Thymus (tissue), 11 donors: ENCODE measurements at regions not wholly inside any gene's neighbourhood (a gene's known extent, or its start where the extent isn't known, plus 50 kb on each side); places are given as distances from the start of the nearest gene placed in this dataset.
"Not testable (repeated sequence)": the region's sequence is repeated elsewhere in the genome, so short reads cannot be mapped to it uniquely, and the experiment has no call there.

ENCODE experiments used
- DNase-seq, 9 donors: peaks; one replicate each; pipeline ENCODE4 v3.0.0-alpha.2; 2013; ENCODE audit warnings: low spot score in 9 of 9, low read depth in 6 of 9, missing footprints in 1 of 9
- H3K27ac ChIP-seq, 2 donors: one replicate each; pipeline ENCODE4 v1.5.1; 2013; ENCODE audit warnings: control low read depth in 1 of 2, low read depth in 1 of 2, low read length in 1 of 2, mild to moderate bottlenecking in 1 of 2, moderate library complexity in 1 of 2
- H3K27me3 ChIP-seq, 2 donors: one replicate each; pipeline ENCODE4 v1.5.1; 2013; ENCODE audit warnings: low read length in 1 of 2; ENCODE audit not compliant: control insufficient read depth in 2 of 2, insufficient read depth in 1 of 2
- H3K36me3 ChIP-seq, 2 donors: one replicate each; pipeline ENCODE4 v1.5.1; 2013; ENCODE audit warnings: low read length in 1 of 2, mild to moderate bottlenecking in 1 of 2, moderate library complexity in 1 of 2; ENCODE audit not compliant: control insufficient read depth in 2 of 2, insufficient read depth in 2 of 2
- H3K4me1 ChIP-seq, 2 donors: one replicate each; pipeline ENCODE4 v1.5.1; 2013; ENCODE audit warnings: low read length in 2 of 2; ENCODE audit not compliant: control insufficient read depth in 2 of 2, insufficient read depth in 2 of 2
- H3K4me3 ChIP-seq, 2 donors: one replicate each; pipeline ENCODE4 v1.5.1; 2013; ENCODE audit warnings: low read length in 2 of 2, control low read depth in 1 of 2, mild to moderate bottlenecking in 1 of 2
- H3K9me3 ChIP-seq, 2 donors: one replicate each; pipeline ENCODE4 v1.5.1; 2013; ENCODE audit warnings: low read length in 1 of 2, mild to moderate bottlenecking in 1 of 2; ENCODE audit not compliant: control insufficient read depth in 2 of 2, insufficient read depth in 1 of 2
- WGBS: extraction: QIAGEN DNeasy Blood & Tissue Kit; methylation state at CpG from one replicate; pipeline ENCODE4 v1.1.7; 2013; 5-methylcytosine and 5-hydroxymethylcytosine counted together
- donor health status: healthy.

DNA sequence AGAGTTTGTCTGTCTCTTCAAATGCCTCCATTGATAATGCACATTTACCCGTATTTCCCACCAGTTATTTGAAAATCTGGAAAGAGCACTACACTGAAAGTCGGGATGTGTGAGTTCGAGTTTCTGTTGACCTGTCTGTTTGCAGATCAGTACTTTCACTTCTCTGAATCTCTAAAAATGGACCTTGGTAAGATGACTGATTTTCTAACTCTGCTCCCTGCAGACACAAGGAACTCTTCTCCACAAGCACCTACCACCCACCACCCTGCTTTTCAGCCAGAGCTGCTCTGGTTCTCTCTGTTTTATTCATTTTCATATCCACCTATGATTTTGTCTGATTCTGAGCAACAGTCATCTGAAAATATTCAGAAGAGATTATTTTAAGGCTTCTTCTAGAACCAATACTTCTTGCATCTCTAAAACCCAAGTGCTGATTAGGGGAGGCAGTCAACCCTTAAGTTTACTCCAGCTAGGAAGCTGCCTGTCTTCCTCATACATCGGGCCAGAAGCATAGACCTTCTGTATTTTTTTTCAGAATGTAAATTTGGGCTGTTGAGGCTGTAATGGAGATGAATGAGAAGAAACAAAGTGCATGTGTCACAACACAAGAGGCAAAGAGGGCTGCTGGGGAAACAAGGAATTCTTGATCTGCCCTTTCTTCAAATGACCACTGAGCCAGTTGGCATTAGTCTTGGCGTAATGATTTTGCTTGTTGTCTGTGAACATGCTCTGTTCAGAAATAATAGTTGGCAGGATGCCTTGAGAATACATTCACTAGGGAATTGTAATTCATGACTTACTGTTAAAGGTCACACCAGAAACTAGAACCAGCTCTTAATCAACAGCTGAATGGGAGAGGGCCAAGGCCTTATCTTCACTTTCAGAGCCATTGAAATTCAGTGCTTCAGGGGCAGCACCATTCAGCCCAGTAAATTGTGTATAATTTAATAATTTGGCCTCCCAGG, 85.4 kb upstream of the MYLIP start:
- no peaks in the 10 kb centered on the region for H3K36me3 ChIP-seq
- DNase-seq: no peak
- H3K27ac ChIP-seq: no peak overlapping the region
- 95% methylated on average over 5 of the region's 5 CpGs for WGBS
- peaks cover 0 to 6% of the 10 kb centered on the region in 2 donors for H3K9me3 ChIP-seq
- H3K4me3 ChIP-seq: no peak overlapping the region
- no peaks in the 10 kb centered on the region for H3K27me3 ChIP-seq
- H3K4me1 ChIP-seq: no peaks in the 10 kb centered on the region

- Histone ChIP-seq H3K4me3 (no peak overlapping the region), H3K9me3 (peaks cover 0 to 6% of the 10 kb centered on the region in 2 donors), H3K27ac (no peak overlapping the region), H3K27me3 (no peaks in the 10 kb centered on the region), H3K4me1 (no peaks in the 10 kb centered on the region), H3K36me3 (no peaks in the 10 kb centered on the region)
- no peak for DNase-seq
- 96% methylated on average over 3 of the region's 3 CpGs for WGBS
These were observed 86.1 kb upstream of the MYLIP start for GRCh38 chr6:16042751-16043150.

DNA sequence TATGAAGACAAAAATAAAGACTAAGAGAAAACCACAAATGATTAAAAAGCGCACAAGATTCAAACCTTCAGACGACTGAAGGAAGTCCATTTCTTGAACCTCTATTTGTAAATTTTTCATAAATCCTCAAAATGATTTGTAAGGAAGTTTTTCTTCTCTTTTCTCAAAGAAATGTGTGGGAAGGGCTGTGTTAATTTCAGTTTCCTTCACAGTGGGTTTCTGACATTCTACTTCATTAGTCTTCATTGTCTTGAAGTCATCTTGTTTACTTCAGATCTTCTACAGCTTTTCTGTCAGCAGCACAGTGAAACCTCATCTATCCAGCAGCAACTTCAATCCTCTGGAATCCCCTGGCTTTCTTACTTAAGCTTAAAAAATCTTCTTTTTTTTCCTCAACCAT, 87.6 kb upstream of the MYLIP start:
- DNase-seq: no peak
- no peak overlapping the region for H3K27ac ChIP-seq
- 87% methylated on average over 2 of the region's 2 CpGs for WGBS
- H3K4me3 ChIP-seq: no peak overlapping the region
- no peaks in the 10 kb centered on the region for H3K4me1 ChIP-seq
- H3K36me3 ChIP-seq: no peaks in the 10 kb centered on the region
- H3K9me3 ChIP-seq: peaks cover 0 to 6% of the 10 kb centered on the region in 2 donors
- no peaks in the 10 kb centered on the region for H3K27me3 ChIP-seq

DNA sequence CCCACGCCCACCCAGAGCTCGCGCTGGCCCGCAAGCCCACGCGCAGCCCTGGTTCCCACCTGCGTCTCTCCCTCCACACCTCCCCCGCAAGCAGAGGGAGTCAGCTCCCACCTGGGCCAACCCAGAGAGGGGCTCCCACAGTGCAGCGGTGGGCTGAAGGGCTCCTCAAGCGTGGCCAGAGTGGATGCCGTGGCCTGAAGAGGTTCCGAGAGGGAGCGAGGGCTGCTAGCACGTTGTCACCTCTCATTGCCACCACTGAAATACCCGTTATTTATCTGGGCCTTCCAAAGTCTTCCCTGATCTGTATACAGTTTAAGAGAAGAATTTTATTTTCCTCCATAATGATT, 88.3 kb upstream of the MYLIP start:
- Histone ChIP-seq H3K27ac (no peak overlapping the region), H3K36me3 (no peaks in the 10 kb centered on the region), H3K27me3 (no peaks in the 10 kb centered on the region), H3K4me1 (no peaks in the 10 kb centered on the region), H3K4me3 (no peak overlapping the region), H3K9me3 (peaks cover 0 to 6% of the 10 kb centered on the region in 2 donors)
- 91% methylated on average over 15 of the region's 15 CpGs for WGBS
- DNase-seq: no peak

DNA sequence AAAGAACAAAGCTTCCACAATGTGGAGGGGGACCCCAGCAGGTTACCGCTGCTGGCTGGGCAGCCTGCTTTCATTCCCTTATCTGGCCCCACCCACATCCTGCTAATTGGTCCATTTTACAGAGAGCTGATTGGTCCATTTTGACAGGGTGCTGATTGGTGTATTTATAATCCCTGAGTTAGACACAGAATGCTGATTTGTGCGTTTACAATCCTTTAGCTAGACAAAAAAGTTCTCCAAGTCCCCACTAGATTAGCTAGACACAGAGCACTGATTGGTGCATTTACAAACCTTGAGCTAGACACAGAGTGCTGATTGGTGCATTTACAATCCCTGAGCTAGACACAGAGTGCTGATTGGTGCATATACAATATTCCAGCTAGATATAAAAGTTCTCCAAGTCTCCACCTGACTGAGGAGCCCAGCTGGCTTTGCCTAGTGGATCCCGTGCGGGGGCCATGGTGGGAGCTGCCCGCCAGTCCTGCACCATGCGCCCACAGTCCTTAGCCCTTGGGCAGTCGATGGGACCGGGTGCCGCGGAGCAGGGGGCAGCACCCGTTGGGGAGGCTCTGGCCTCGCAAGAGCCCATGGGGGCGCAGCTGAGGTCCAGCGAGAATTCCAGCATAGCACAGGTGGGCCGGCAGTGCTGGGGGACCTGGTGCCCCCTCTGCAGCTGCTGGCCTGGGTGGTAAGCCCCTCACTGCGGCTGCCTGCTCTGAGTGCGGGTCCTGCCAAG, 88.8 kb upstream of the MYLIP start:
- H3K4me1 ChIP-seq, H3K4me3 ChIP-seq, H3K27ac ChIP-seq, H3K36me3 ChIP-seq, H3K27me3 ChIP-seq, H3K9me3 ChIP-seq, DNase-seq: not testable (repeated sequence)
- WGBS: 99% methylated on average over 17 of the region's 17 CpGs

DNA sequence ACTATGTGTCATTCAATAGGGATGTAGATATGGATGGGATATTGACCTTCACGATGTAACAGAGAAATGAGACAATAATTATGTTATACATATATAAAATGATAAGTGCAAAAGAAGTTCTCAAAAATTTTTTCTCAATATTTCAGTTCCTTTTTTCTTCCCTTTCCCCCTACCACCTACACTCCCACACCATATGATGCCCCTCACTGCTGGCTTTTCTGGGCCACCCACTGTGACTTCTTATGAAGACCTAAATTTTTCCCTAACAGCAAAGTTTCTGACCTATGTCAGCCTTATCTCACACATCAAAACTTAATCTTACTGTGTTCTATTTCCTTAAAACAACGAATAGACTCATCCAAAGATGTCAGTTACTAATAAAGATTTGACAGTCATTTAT, 89.9 kb upstream of the MYLIP start:
- Histone ChIP-seq H3K4me1 (no peaks in the 10 kb centered on the region), H3K27ac (no peak overlapping the region), H3K36me3 (no peaks in the 10 kb centered on the region), H3K9me3 (peaks cover 0 to 6% of the 10 kb centered on the region in 2 donors), H3K27me3 (no peaks in the 10 kb centered on the region), H3K4me3 (no peak overlapping the region)
- no peak for DNase-seq
- 68% methylated on average over 2 of the region's 2 CpGs for WGBS

GRCh38 chr6:16035488-16036080, 93.3 kb upstream of the MYLIP start:
- no peak for DNase-seq
- no peak overlapping the region for H3K4me3 ChIP-seq
- WGBS: 90% methylated on average over 4 of the region's 4 CpGs
- H3K4me1 ChIP-seq: no peaks in the 10 kb centered on the region
- H3K27ac ChIP-seq: no peak overlapping the region
- H3K27me3 ChIP-seq: no peaks in the 10 kb centered on the region
- H3K9me3 ChIP-seq: peaks cover 0 to 10% of the 10 kb centered on the region in 2 donors
- H3K36me3 ChIP-seq: no peaks in the 10 kb centered on the region

- WGBS: 56% methylated on average over 3 of the region's 3 CpGs
These were observed 95.7 kb upstream of the MYLIP start for GRCh38 chr6:16033214-16033613.

More at GRCh38 chr6:16033214-16033613, 95.7 kb upstream of the MYLIP start:
- H3K4me1 ChIP-seq: no peaks in the 10 kb centered on the region
- H3K27me3 ChIP-seq: no peaks in the 10 kb centered on the region
- no peak for DNase-seq
- H3K36me3 ChIP-seq: no peaks in the 10 kb centered on the region
- no peak overlapping the region for H3K27ac ChIP-seq
- H3K9me3 ChIP-seq: peaks cover 0 to 5% of the 10 kb centered on the region in 2 donors
- H3K4me3 ChIP-seq: no peak overlapping the region
